ENCODE measurements at regions not wholly inside any gene's neighbourhood (a gene's known extent, or its start where the extent isn't known, plus 50 kb on each side); places are given as distances from the start of the nearest gene placed in this dataset.

DNA sequence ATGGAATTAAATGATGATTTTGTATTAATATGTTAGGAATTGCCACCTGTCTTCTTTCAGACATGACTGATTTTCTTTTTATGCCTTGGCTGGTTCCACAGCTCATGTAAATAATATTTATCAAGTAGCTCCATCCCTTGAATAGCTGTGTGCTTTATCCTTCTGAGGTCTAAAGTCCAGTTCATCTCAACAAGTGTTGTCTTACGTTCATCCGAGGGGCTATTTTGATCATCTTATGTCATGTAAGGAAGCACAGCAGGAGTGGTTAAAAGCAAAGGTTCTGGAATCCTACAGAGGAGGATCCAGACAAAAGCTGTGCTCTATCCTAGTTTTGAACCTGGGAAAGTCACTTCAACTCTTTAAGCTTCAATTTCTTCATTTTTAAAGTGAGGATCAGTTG lies 123.7 kb upstream of the ATP2B1 start:
- TF ChIP-seq SMC3 (conservative IDR thresholded peaks at IDR 0.05; ENCODE audit: poor library complexity) (no peak), REST (IDR thresholded peaks at IDR 0.05; ENCODE audit: borderline replicate concordance) (no peak), TAF1 (IDR thresholded peaks at IDR 0.05; ENCODE audit: low read depth) (no peak), POLR2AphosphoS5 (IDR thresholded peaks at IDR 0.05) (no peak), CTCF (IDR thresholded peaks at IDR 0.05; ENCODE audit: poor library complexity, severe bottlenecking) (no peak), RAD21 (conservative IDR thresholded peaks at IDR 0.05) (no peak), EP300 (conservative IDR thresholded peaks at IDR 0.05; ENCODE audit: poor library complexity, severe bottlenecking) (no peak), EZH2 (IDR thresholded peaks at IDR 0.05; ENCODE audit: borderline replicate concordance, insufficient read depth, low read length, poor library complexity, severe bottlenecking) (no peak), MXI1 (conservative IDR thresholded peaks at IDR 0.05; ENCODE audit: poor library complexity, severe bottlenecking) (no peak)
- no peak overlapping the region for H3K27ac ChIP-seq (ENCODE audit: low read length)

DNA sequence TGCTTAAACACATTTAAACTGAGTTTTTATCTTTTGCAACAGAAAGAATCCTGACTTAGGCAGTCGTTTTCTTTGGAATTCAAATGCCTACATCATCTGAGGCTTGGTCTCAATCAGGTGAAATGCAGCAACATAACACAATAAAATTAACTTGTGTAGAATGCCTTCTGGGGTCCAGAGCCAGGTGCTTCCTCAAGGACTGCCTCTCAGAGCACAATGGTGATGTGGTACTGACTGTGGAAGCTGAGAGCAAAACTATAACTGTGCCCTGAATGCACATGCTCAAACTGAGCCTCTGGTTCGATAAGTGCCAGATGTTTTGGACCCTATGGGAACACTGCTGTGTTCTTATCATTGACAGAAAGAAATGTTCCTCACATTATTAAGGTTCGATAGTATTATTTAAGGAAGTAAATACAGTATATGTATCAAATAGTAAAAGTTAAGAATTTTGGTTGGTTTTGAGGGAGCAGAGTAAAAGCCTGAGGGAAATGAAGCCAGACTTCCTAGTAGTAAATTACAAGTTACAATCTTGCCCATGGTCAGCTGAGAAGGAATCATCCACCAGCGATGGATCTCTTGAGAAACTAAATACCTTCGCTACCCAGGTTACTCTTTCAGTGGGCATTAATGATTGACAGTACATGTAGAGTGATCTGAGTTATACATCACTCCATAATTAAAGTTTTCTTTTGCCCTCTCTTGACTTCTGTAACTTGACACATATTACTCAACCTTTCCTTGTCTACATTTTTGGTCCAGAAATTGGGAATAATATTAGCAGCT lies 122.9 kb upstream of the ATP2B1 start:
- H3K4me3 ChIP-seq (ENCODE audit: low read length): no peak overlapping the region
- peaks cover 2% of the 10 kb centered on the region for H3K27me3 ChIP-seq (ENCODE audit: insufficient read depth, low read depth, low read length)
- H3K9me2 ChIP-seq (ENCODE audit: insufficient read depth, low read length): no peaks in the 10 kb centered on the region
- H3K27ac ChIP-seq (ENCODE audit: low read length): no peak overlapping the region
- no peaks in the 10 kb centered on the region for H3K79me2 ChIP-seq (replicated peaks; ENCODE audit: insufficient read depth, low read length)
- H3K9me3 ChIP-seq (ENCODE audit: low read length): no peaks in the 10 kb centered on the region
- no peaks in the 10 kb centered on the region for H3F3A ChIP-seq (ENCODE audit: insufficient read depth, low read length, poor library complexity, severe bottlenecking)
- H2AFZ ChIP-seq (ENCODE audit: low read depth, low read length): no peak overlapping the region
- H3K36me3 ChIP-seq (ENCODE audit: insufficient read depth, low read length): no peaks in the 10 kb centered on the region
- no peaks in the 10 kb centered on the region for H4K20me1 ChIP-seq (ENCODE audit: insufficient read depth)
- no peak for TF ChIP-seq EP300 (conservative IDR thresholded peaks at IDR 0.05; ENCODE audit: poor library complexity, severe bottlenecking)
- TF ChIP-seq EZH2 (IDR thresholded peaks at IDR 0.05; ENCODE audit: borderline replicate concordance, insufficient read depth, low read length, poor library complexity, severe bottlenecking): no peak
- TF ChIP-seq RAD21 (conservative IDR thresholded peaks at IDR 0.05): no peak
- no peak for TF ChIP-seq CTCF (IDR thresholded peaks at IDR 0.05; ENCODE audit: poor library complexity, severe bottlenecking)
- TF ChIP-seq MXI1 (conservative IDR thresholded peaks at IDR 0.05; ENCODE audit: poor library complexity, severe bottlenecking): no peak
- TF ChIP-seq REST (IDR thresholded peaks at IDR 0.05; ENCODE audit: borderline replicate concordance): no peak
- TF ChIP-seq POLR2AphosphoS5 (IDR thresholded peaks at IDR 0.05): no peak
- no peak for TF ChIP-seq SMC3 (conservative IDR thresholded peaks at IDR 0.05; ENCODE audit: poor library complexity)
- TF ChIP-seq TAF1 (IDR thresholded peaks at IDR 0.05; ENCODE audit: low read depth): no peak
- no peak overlapping the region for H3K4me2 ChIP-seq (ENCODE audit: low read length)
- H3K9ac ChIP-seq (ENCODE audit: low read length): no peak overlapping the region

More for the DNA sequence above, 123.7 kb upstream of the ATP2B1 start:
- H3K9ac ChIP-seq (ENCODE audit: low read length): no peak overlapping the region
- H3K9me3 ChIP-seq (ENCODE audit: low read length): no peaks in the 10 kb centered on the region
- peaks cover 2% of the 10 kb centered on the region for H3K27me3 ChIP-seq (ENCODE audit: insufficient read depth, low read depth, low read length)
- no peak overlapping the region for H3K4me2 ChIP-seq (ENCODE audit: low read length)
- no peak overlapping the region for H2AFZ ChIP-seq (ENCODE audit: low read depth, low read length)
- H3K36me3 ChIP-seq (ENCODE audit: insufficient read depth, low read length): no peaks in the 10 kb centered on the region
- no peak overlapping the region for H3K4me3 ChIP-seq (ENCODE audit: low read length)
- no peaks in the 10 kb centered on the region for H3F3A ChIP-seq (ENCODE audit: insufficient read depth, low read length, poor library complexity, severe bottlenecking)
- H4K20me1 ChIP-seq (ENCODE audit: insufficient read depth): no peaks in the 10 kb centered on the region
- H3K9me2 ChIP-seq (ENCODE audit: insufficient read depth, low read length): no peaks in the 10 kb centered on the region
- H3K79me2 ChIP-seq (replicated peaks; ENCODE audit: insufficient read depth, low read length): no peaks in the 10 kb centered on the region

All from neural cell (in vitro differentiated cells).